ENCODE measurements at regions not wholly inside any gene's neighbourhood (a gene's known extent, or its start where the extent isn't known, plus 50 kb on each side); places are given as distances from the start of the nearest gene placed in this dataset.

GRCh38 chr16:85432606-85433005 lies 180.5 kb upstream of the GSE1 start:
- no peak for DNase-seq (ENCODE audit: low spot score)
- H3K4me2 ChIP-seq (ENCODE audit: low read depth, low read length), result no peak overlapping the region
- H3K27ac ChIP-seq (ENCODE audit: extremely low read length, insufficient read depth, low read length), result no peak overlapping the region
- 43% methylated on average over 4 of the region's 6 CpGs for WGBS (ENCODE audit: low lambda C conversion rate)
- no peak for FAIRE-seq
- no peak overlapping the region for H2AFZ ChIP-seq (ENCODE audit: low read length)
- no peak for ATAC-seq
- H3K4me1 ChIP-seq (ENCODE audit: insufficient read depth, low read length), result peaks cover 20% of the 10 kb centered on the region
- ChIA-PET CTCF (ENCODE audit: low intra/inter-chr PET ratio, low total read pairs) (no interaction called here), POLR2A (no interaction called here)
- H3K9me3 ChIP-seq (ENCODE audit: low read length), result no peaks in the 10 kb centered on the region
- no peaks in the 10 kb centered on the region for H3K79me2 ChIP-seq (ENCODE audit: insufficient read depth, low read length)
- H3K9ac ChIP-seq (ENCODE audit: insufficient read depth, low read depth, low read length), result no peak overlapping the region
- H3K4me3 ChIP-seq (replicated peaks in 1 of 3; ENCODE audit: insufficient read depth in 1 of 3, low read depth in 2 of 3, low read length in 3 of 3), result no peak overlapping the region
- no peaks in the 10 kb centered on the region for H3K36me3 ChIP-seq (replicated peaks in 1 of 2; ENCODE audit: control insufficient read depth in 1 of 2, insufficient read depth in 2 of 2, low read length in 2 of 2)
- TF ChIP-seq ZNF577 (CRISPR knock-in tag; IDR thresholded peaks at IDR 0.05; ENCODE audit: borderline replicate concordance, low read depth) (no peak), ZNF629 (CRISPR knock-in tag; conservative IDR thresholded peaks at IDR 0.05) (peak; percentile 53; the same call in 1 of the 2 replicates)
- intact Hi-C loops (cut with micrococcal nuclease; ENCODE audit: unreplicated experiment), result no loop called here
- peaks cover 19% of the 10 kb centered on the region for H4K20me1 ChIP-seq (ENCODE audit: insufficient read depth, low read length)
- in situ Hi-C loops (cut with HindIII; ENCODE audit: extremely low pct_ligation_motif_present, low pct_unique_long_range_greater_than_20kb), result no loop called here
- peaks cover 18 to 28% of the 10 kb centered on the region in 2 experiments; a peak in 4 of 5 replicates for H3K27me3 ChIP-seq (ENCODE audit: control insufficient read depth in 1 of 2, insufficient read depth in 2 of 2, low read length in 2 of 2)
- no TSS peak for BruUV-seq (replicated peaks)

- H3K79me2 ChIP-seq (ENCODE audit: insufficient read depth, low read length), result no peaks in the 10 kb centered on the region
- H3K9me3 ChIP-seq (ENCODE audit: low read length), result no peaks in the 10 kb centered on the region
- no peaks in the 10 kb centered on the region for H3K36me3 ChIP-seq (replicated peaks in 1 of 2; ENCODE audit: control insufficient read depth in 1 of 2, insufficient read depth in 2 of 2, low read length in 2 of 2)
- no peak overlapping the region for H3K27ac ChIP-seq (ENCODE audit: extremely low read length, insufficient read depth, low read length)
- WGBS (ENCODE audit: low lambda C conversion rate), result 17% methylated on average over 1 of the region's 1 CpG
- peaks cover 16% of the 10 kb centered on the region; the same call in 1 of the 2 replicates for H4K20me1 ChIP-seq (ENCODE audit: insufficient read depth, low read length)
- peaks cover 18 to 37% of the 10 kb centered on the region in 2 experiments; a peak in 4 of 5 replicates for H3K27me3 ChIP-seq (ENCODE audit: control insufficient read depth in 1 of 2, insufficient read depth in 2 of 2, low read length in 2 of 2)
- ChIA-PET CTCF (ENCODE audit: low intra/inter-chr PET ratio, low total read pairs) (no interaction called here), POLR2A (no interaction called here)
- no peak overlapping the region for H3K9ac ChIP-seq (ENCODE audit: insufficient read depth, low read depth, low read length)
- intact Hi-C loops (cut with micrococcal nuclease; ENCODE audit: unreplicated experiment) (no loop called here), in situ Hi-C loops (cut with HindIII; ENCODE audit: extremely low pct_ligation_motif_present, low pct_unique_long_range_greater_than_20kb) (no loop called here)
- no peak overlapping the region for H3K4me2 ChIP-seq (ENCODE audit: low read depth, low read length)
- TF ChIP-seq ZNF710 (CRISPR knock-in tag; IDR thresholded peaks at IDR 0.05; ENCODE audit: borderline replicate concordance) (peak; percentile 33; the same call in 1 of the 2 replicates), FOXK2 (IDR thresholded peaks at IDR 0.05) (0 out of 2 replicates have a peak, but pooled peaks have one; percentile 39), ZNF790 (CRISPR knock-in tag; IDR thresholded peaks at IDR 0.05; ENCODE audit: borderline replicate concordance) (no peak), SRSF9 (IDR thresholded peaks at IDR 0.05; ENCODE audit: borderline replicate concordance, insufficient read depth, low read depth, low read length, poor library complexity, severe bottlenecking) (no peak), IKZF1 (IDR thresholded peaks at IDR 0.05) (peak; percentile 86; the same call in 1 of the 2 replicates), NBN (conservative IDR thresholded peaks at IDR 0.05) (0 out of 2 replicates have a peak, but pooled peaks have one; percentile 40), ZNF282 (IDR thresholded peaks at IDR 0.05; ENCODE audit: partially characterized antibody) (no peak), SALL1 (CRISPR knock-in tag; IDR thresholded peaks at IDR 0.05) (no peak), FOXP1 (IDR thresholded peaks at IDR 0.05) (peak; percentile 45; the same call in 1 of the 2 replicates), FOXP1 (CRISPR knock-in tag; IDR thresholded peaks at IDR 0.05) (no peak), POLR2G (IDR thresholded peaks at IDR 0.05; ENCODE audit: low read depth, low read length) (no peak)
- TF ChIP-seq, protein P1, sequence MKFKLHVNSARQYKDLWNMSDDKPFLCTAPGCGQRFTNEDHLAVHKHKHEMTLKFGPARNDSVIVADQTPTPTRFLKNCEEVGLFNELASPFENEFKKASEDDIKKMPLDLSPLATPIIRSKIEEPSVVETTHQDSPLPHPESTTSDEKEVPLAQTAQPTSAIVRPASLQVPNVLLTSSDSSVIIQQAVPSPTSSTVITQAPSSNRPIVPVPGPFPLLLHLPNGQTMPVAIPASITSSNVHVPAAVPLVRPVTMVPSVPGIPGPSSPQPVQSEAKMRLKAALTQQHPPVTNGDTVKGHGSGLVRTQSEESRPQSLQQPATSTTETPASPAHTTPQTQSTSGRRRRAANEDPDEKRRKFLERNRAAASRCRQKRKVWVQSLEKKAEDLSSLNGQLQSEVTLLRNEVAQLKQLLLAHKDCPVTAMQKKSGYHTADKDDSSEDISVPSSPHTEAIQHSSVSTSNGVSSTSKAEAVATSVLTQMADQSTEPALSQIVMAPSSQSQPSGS (CRISPR knock-in tag; IDR thresholded peaks at IDR 0.05), result no peak
- ATAC-seq (no peak), DNase-seq (ENCODE audit: low spot score) (no peak), FAIRE-seq (no peak)
- H3K4me3 ChIP-seq (replicated peaks in 1 of 3; ENCODE audit: insufficient read depth in 1 of 3, low read depth in 2 of 3, low read length in 3 of 3), result no peak overlapping the region
- H3K4me1 ChIP-seq (ENCODE audit: insufficient read depth, low read length), result peaks cover 29% of the 10 kb centered on the region
- H2AFZ ChIP-seq (ENCODE audit: low read length), result no peak overlapping the region
- no TSS peak for BruUV-seq (replicated peaks)
These were observed 179.6 kb upstream of the GSE1 start for GRCh38 chr16:85433477-85433876.
